ENCODE measurements at regions not wholly inside any gene's neighbourhood (a gene's known extent, or its start where the extent isn't known, plus 50 kb on each side); places are given as distances from the start of the nearest gene placed in this dataset.
"Not testable (repeated sequence)": the region's sequence is repeated elsewhere in the genome, so short reads cannot be mapped to it uniquely, and the experiment has no call there.

- H3K4me3 ChIP-seq (ENCODE audit: low read depth, low read length) = no peak overlapping the region
- DNase-seq (ENCODE audit: low read depth) = no peak
- no peak for TF ChIP-seq CTCF (conservative IDR thresholded peaks at IDR 0.05; ENCODE audit: low read depth, low read length)
Observed at GRCh38 chr4:66955784-66956183, 589.5 kb downstream of the CENPC start.

GRCh38 chr4:66949419-66949818 is 595.9 kb downstream of the CENPC start:
- no peak for TF ChIP-seq CTCF (conservative IDR thresholded peaks at IDR 0.05; ENCODE audit: low read depth, low read length)
- no peak for DNase-seq (ENCODE audit: low read depth)

GRCh38 chr4:66946761-66947160 is 598.5 kb downstream of the CENPC start:
- TF ChIP-seq CTCF (conservative IDR thresholded peaks at IDR 0.05; ENCODE audit: low read depth, low read length) = no peak
- DNase-seq (ENCODE audit: low read depth) = no peak
- H3K4me3 ChIP-seq (ENCODE audit: low read depth, low read length) = no peak overlapping the region

More at GRCh38 chr4:66949419-66949818, 595.9 kb downstream of the CENPC start:
- no peak overlapping the region for H3K4me3 ChIP-seq (ENCODE audit: low read depth, low read length)

- DNase-seq (ENCODE audit: low read depth) = no peak
- no peak overlapping the region for H3K4me3 ChIP-seq (ENCODE audit: low read depth, low read length)
- TF ChIP-seq CTCF (conservative IDR thresholded peaks at IDR 0.05; ENCODE audit: low read depth, low read length) = no peak
Observed at GRCh38 chr4:66943112-66943511, 602.2 kb downstream of the CENPC start.

- H3K4me3 ChIP-seq (ENCODE audit: low read depth, low read length) = not testable (repeated sequence)
Observed at GRCh38 chr4:66931981-66932380, 613.3 kb downstream of the CENPC start.

GRCh38 chr4:66930206-66930605 is 615.1 kb downstream of the CENPC start:
- H3K4me3 ChIP-seq (ENCODE audit: low read depth, low read length) = no peak overlapping the region
- no peak for TF ChIP-seq CTCF (conservative IDR thresholded peaks at IDR 0.05; ENCODE audit: low read depth, low read length)
- DNase-seq (ENCODE audit: low read depth) = no peak

More at GRCh38 chr4:66931981-66932380, 613.3 kb downstream of the CENPC start:
- DNase-seq (ENCODE audit: low read depth) = not testable (repeated sequence)

- no peak for TF ChIP-seq CTCF (conservative IDR thresholded peaks at IDR 0.05; ENCODE audit: low read depth, low read length)
- no peak overlapping the region for H3K4me3 ChIP-seq (ENCODE audit: low read depth, low read length)
- DNase-seq (ENCODE audit: low read depth) = no peak
Observed at GRCh38 chr4:66929748-66930147, 615.6 kb downstream of the CENPC start.

GRCh38 chr4:66928881-66929280 is 616.4 kb downstream of the CENPC start:
- not testable (repeated sequence) for H3K4me3 ChIP-seq (ENCODE audit: low read depth, low read length); DNase-seq (ENCODE audit: low read depth)

Data from choroid plexus epithelial cell (primary cell).